NCI-H2227 (cell line): ENCODE measurements at regions not wholly inside any gene's neighbourhood (a gene's known extent, or its start where the extent isn't known, plus 50 kb on each side); places are given as distances from the start of the nearest gene placed in this dataset.
"Not testable (repeated sequence)": the region's sequence is repeated elsewhere in the genome, so short reads cannot be mapped to it uniquely, and the experiment has no call there.

ENCODE experiments used
- DNase-seq: peaks from one replicate; lab custom pipeline; 2025; ENCODE audit not compliant: unreplicated experiment; lab: John Stamatoyannopoulos, UW

DNA sequence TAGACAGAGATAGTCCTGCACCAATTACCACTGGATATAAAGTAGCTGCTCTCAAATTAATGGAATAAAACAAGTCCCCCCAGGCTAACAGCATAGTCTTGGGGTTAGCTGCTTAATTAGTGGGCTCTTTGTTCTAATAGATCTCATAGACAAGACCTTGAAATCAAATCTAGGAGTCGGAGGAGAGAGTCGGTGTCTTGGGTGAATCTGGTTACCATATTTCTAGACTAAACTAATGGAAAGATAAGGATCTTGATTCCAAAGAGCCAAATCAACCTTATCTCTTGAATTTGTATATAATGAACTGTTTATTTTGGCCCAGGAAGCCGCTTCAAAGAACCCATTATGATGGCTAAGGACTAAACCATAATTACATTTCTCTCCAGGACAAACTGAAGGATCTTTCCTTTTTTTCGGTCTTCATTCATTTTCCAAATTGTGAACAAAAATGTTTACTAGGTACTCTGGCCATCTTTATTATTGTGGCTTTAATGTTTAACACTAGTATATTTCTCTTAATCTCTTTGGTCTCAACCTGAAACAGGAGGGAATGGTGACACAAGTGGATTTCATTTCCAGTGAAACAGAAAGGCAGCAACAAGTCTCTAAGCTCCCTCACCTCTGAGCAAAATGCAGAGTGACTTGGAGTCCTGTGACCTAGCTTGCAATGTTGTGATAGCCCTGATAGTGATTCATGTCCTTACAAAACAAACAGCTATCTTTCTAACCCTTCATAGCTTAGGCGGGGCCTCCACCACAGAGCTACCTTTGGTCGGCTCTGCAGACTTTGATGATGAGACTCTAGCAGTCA, 137.9 kb upstream of the PARD3B start:
- DNase-seq: no peak

DNA sequence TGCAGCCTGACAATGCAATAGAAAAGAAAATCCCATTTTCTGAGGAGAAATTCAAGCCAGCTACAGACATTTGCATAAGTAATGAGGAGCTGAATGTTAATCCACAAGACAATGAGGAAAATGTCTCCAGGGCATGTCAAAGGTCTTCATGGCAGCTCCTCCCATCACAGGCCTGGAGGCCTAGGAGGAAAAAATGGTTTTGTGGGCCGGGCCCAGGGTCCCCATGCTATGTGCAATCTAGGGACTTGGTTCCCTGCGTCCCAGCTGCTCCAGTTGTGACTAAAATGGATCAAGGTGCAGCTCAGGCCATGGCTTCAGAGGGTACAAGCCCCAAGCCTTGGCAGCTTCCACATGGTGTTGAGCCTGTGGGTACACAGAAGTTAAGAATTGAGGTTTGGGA, 132.5 kb upstream of the PARD3B start:
- not testable (repeated sequence) for DNase-seq

DNA sequence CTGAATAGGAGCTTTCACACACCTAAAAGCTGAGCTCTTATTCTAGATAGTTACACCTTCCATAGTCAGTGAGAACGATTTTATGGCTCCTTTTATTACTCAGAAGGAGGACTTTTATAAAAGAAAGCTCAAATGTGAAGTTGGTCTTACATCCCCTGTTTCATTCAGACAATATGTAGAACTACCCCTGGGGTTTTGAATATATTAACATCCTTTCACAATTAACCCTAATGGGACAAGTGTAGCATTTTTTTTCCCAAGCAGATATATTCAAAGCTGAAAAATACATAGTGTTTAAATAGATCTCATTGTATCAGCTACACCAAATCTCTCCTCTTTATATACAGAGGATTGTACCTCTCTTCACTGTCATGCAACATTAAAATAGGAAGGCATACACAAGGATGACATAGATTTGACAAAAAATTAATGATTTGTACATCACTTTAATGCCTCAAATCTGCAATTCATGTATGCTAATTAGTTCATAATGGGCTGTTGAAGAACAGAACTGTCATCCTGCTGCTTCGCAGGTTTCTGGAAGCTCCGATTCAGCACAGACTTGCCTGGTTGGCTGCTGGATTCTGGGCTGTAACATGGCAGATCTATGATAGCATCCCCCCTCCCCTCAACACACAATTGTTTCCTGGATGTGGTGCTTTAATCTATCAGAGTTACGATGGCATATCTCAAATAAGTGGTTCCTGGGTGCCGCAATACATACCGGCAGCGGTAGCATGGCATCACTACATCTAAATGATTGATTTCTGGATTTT, 129.7 kb upstream of the PARD3B start:
- DNase-seq: no peak

DNA sequence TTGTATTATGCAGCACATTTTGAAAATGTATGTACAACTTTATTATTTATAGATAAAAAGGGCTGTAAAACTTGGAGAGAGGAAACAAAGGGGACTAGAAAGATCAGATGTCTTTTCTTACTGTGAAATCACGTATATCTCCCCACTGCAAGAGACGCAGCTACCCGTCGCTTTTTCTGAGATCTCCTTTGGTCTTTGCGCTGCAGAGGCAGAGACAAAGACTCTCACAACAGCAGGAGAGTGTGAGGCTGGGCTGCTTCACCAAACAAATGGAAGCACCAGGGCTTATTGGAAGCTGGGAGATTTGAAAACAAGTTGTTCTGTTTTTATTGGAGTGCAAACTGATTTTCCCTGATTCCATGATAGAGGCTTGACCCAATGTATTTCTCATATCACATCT, 129.0 kb upstream of the PARD3B start:
- DNase-seq: no peak

DNA sequence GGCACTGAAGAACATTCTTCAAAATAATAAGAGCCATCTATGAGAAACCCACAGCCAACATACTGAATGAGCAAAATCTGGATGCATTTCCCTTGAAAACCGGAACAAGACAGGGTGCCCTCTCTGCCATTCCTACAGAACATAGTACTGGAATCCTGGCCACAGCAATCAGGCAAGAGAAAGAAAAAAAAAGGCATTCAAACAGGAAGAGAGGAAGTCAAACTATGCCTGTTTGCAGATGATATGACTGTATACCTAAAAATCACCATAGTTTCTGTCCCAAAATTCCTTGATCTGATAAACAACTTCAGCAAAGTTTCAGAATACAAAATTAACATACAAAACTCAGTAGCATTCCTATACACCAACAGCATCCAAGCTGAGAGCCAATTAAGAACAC, 119.5 kb upstream of the PARD3B start:
- no peak for DNase-seq

DNA sequence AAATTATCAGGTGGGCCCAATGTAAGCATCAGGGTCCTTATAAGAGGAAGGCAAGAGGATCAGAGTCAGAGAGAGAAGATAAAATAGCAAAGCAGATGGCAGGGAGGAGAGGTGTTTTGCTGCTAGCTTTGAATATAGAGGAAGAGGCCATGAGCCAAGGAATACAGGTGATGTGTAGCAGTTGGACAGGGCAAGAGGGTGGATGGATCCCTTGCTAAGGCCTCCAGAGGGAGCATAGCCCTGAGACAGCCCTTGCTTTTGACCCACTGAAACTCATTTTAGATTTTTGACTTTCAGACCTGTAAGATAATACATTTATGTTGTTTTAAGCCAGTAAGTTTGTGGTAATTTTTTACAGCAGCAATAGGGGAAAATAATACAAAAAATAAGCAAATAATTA, 116.6 kb upstream of the PARD3B start:
- DNase-seq: no peak

DNA sequence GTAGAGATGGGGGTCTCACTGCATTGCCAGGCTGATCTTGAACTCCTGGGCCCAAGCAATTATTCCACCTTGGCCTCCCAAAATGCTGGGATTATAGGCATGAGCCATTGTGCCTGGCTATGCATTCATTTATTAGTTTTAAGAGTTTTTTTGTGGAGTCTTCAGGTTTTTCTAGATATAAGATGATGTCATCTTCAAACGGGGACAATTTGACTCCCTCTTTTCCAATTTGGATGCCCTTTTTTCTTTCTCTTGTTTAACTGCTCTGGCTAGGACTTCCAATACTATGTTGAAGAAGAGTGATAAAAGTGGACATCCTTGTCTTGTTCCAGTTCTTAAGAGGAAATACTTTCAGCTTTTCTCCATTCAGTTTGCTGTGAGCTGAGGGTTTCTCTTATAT, 113.7 kb upstream of the PARD3B start:
- DNase-seq: no peak

DNA sequence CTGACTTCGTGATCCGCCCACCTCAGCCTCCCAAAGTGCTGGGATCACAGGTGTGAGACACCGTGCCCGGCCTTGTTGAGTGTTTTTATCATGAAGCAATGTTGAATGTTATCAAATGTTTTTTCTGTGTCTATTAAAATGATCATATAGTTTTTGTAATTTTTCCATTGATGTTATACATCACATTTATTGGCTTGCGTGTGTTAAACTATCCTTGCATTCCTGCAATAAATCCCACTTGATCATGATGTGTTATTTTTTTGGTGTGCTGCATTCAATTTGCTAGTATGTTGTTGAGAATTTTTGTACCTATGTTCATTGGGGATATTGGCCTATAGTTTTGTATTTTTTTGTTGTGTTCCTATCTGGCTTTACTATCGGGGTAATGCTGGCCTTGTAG, 113.1 kb upstream of the PARD3B start:
- DNase-seq: peak; percentile 21

DNA sequence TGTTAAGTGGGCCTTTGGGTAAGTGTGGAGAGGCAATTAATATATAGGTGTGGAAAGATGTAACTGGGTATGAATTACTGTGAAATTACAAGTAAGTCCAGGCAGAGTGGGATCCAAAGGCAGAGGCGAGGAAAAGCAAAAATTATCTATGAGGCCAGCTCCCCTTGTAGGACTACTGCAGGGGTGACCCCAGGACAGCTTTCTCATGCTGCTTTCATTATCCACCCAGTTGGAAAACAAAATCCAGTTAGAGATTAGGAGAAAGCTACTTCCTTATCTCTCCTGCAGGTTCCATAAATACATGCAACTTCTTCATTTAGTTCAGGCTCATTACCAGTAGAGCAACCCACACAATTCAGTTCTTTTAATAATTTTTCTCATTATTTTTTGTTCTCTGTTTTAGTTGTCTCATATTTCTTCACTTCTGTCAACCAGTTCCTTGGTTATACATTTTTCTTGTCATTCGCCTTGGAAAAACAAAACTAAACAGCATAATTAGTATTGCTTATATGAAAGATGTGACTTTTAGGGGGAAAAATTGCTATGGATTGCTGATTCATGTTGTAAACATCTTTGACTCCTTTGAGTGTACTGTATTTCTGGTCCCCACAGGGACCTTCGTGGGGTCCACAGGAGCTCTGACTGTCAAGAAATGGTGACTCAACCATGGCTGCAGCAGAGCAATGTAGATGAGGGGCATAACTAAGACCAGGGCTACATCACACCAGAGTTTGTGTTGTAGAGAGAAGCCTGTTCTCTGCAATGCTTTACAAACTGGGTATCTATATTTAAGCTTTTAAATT, 110.4 kb upstream of the PARD3B start:
- no peak for DNase-seq

DNA sequence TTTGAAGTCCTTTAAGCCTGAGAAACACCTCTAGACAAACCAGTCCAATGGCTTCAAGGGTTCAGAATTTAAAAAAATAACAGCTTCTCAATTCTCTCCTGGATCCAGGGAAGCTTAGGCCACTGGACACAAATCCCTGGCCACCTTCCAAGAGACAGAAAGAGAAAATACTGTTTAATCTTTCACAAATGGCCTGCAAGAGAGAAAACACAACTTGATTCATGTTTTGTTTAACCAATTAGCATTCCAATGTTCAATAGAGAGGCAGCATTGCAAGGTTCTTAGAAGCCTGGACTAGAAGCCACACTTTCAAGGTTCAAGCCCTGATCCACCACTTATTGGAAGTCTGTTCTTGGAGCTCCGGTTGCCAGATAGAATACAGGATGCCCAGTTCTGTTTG, 109.0 kb upstream of the PARD3B start:
- DNase-seq: no peak

DNA sequence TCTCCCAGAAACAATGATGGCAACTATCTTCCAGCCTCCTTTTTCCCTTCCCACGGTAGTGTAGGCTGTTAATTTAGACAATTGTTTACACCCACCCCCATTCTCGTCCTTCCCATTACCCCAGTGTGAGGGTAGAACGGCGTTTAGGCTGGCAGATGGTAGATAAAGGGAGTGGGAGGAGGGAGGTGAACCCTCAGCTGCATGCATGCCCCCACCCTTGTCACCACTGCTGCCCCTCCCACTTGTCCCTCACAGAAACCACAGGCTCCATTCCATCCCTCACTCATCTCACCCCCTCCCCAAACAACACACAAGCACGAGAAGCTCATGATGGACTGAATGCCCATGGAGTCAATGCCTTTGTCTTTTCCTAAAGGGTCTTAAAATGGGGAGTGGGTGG, 107.9 kb upstream of the PARD3B start:
- peak; percentile 87 for DNase-seq

DNA sequence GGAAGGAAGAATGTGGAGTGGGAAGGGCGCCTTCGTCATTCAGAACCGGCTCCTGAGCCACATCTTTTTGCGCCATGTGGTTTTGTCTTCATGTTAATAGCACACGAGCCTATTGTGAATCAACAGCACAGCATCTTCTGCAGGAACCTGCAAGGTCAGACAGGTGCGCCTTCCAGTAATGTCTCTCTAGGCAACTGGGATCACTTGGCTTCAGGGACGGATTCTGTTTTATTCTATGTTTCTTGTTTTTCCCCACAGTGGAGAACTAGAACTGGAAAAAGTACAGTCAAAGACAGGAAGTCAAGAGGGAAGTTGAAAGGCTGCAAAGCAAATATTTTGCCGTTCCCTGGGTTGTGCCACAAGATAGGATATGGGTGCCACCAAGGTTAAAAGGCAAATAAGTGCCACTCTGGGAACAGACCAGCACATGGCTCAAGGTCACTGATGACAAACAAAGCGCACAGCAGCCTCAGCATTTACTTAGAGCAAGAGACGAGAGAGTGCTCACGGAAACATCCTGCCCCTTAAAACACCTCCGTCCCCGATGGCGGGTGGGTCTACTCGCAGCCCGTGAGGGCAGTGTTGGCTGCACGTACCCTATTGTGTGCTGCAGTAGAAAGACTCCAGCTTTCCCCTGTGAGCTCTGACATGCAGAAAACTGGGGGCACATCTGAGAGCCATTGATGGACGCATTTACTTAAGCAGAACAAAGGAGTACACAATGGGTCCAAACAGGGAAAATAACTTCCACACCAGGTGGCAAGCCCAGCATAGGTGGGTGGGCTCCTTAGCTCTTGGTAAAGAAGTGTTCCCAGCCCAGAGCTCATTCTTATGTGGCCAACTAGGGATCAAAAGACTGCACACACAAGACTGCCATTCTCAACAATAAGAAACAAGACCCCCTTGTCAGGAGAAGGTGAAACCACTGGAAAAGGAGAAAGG, 107.2 kb upstream of the PARD3B start:
- peak; percentile 80 for DNase-seq

DNA sequence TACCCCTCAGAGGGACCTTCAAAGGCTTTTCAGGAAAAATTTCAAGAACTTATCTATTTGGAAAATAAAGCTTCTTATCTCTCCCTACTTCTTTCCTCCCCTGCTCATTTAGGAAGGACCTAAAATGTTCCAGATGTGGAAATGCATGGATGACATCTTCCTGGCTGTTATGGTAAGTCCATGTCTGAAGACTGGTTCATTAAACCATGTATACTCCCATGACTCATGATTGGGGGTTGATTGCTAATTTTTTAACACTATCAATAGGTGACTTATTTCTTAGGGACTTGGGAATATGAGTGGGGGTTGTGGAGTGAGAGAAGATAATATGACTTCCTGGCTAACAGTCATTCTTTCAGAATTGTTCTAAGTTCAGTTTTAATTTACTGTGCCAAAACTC, 104.0 kb upstream of the PARD3B start:
- no peak for DNase-seq

DNA sequence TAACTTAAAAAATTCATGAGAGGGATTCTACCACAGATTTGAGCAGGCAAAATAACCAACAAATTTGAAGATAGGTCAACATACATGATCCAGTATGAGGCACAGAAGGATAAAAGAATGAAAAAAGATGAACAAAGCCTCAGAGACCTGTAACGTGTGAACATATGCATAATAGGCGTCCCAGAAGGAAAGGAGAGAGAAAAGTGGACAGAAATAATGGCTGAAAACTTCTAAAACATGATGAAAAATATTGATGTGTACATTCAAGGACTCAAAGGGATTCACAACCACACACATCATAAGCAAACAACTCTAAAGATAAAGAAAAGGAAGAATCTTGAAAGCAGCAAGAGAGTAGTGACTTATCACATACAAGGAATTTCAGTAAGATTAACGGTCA, 100.1 kb upstream of the PARD3B start:
- no peak for DNase-seq

DNA sequence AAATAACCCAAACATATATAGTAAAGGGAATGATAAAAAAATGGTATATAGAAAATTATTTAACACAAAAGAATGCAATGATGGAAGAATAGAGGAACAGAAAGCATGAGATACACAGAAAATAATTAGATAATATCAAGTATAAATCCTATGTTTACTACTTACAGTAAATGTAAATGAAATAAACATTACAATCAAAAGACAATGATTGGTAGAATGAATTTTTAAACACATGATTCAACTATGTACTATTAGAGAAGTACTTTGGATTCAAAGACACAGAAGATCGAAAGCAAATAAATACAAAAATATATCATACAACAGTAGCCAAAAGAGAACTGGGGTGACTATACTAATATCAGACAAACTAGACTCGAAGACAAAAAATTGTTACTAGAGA, 97.6 kb upstream of the PARD3B start:
- DNase-seq: no peak

DNA sequence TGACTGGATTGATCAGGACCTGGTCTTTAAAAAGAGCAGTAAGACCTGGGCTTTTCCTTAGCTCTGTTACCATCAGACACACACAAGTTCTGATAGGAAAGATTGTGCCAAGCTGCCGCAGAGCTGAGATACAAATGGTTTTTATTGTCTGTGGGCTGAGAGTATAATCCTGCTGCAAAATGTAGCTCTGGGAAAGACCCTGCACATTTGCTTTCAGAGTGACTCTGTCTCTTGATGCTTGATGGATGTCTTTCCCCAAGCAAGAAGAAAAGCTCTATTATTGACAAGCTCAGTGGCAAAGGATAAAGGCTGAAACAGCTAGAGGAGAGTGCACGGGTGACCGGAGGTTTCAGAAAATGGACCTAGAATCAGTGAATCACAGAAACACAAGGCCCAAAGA, 95.3 kb upstream of the PARD3B start:
- no peak for DNase-seq

DNA sequence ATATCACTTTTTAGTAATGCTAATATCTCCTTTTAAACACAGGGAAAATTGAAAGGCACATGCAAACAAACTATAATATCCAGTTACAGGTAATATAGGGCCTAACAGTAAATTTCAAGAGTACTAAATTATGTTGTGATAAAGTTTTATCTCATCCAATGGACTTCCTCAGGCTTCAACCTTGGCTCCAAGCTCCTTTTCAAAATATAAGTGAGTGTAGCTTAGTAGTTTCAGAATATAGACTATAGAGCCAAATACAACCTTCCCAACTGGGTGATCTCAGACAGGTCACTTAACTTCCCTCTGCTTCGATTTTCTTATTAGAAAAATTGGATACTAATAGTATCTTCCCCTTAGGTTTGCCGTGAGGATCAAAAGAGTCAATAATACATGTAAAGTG, 93.5 kb upstream of the PARD3B start:
- no peak for DNase-seq

DNA sequence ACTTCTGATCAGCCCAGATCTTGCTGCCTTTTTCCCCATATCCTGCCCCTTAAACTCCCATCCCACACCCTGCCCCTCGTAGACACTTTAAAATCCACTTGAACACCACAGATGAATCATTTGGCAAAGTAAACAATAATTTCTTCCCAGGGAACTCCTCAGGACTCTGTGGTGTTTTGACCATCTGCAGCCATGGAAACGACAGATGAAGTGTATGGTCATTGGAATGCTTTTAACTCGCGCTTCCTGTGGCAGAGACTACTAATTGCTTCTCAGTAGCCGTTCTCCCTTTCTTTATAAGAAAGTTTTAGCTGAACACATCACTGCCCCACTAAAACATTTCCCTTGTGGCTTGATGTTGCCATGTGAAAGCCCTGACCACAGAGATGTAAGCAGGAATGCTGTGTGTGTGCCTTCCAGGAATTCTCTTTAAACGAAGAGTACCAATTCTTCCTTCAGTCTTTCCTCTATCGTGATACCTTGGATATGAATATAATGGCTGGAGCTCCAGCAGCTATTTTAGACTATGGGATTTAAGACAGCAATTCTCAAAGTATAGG, 92.7 kb upstream of the PARD3B start:
- DNase-seq: peak; percentile 95

DNA sequence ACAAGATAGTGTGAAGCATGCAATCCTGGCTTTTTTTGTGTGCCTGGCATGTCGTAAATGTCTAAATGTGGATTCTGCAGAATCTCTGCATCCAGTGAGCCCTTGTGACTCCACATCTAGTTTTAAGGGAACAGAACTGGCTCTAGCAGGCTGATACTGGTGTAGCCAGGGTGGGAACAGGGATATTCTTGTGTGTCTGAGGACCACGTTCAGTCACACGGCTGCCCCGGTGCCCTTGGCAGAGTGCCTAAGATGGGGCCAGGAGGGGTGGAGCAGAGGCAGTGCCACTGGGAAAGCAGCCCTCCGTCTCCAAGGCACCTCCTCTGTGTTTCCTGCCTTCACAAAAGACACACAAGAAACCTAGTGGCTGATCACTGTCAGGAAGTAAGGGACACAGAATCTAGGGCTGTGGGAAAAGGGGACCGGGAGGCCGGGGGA, 91.5 kb upstream of the PARD3B start:
- DNase-seq: peak; percentile 47

DNA sequence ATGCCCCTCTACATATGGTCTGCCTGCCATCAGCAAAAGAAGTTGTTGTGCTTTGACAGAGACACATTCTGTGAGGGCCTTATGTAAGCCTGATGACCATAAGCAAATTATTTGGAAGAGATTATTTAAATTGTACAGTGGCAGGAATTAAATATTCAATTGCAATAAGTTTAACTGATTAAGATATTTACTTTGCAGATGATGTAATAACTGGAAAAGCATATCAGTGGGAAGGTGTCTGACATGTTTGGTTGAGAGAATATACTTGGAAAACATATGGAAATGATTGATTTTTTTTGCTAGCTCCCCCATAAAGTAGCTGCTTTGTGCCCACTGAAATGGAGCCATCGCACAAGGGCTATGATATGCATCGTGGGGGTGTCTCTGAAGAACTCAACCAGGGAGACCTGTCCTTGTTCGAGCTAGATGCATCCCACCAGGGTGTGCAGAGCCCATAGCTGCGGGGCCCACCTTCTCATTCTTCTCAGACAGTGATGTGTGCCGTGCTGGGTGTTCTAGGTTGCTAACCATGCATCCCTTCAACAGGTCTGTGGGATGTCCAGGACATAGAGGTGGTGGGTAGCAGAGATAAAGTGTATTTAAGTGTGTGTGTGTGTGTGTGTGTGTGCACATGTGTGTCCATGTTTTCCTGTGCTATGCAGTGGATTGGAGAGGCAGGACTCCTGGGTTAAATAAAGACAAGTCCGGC, 90.4 kb upstream of the PARD3B start:
- DNase-seq: no peak
